DND-41 (cell line): ENCODE measurements at regions not wholly inside any gene's neighbourhood (a gene's known extent, or its start where the extent isn't known, plus 50 kb on each side); places are given as distances from the start of the nearest gene placed in this dataset.

Source experiments
- ATAC-seq: fragments of 200-7000 bp; cut with Tn5 transposase; 3 replicates; pipeline ENCODE4 v1.9.1; 2021; ENCODE audit warnings: low read depth; ENCODE audit not compliant: insufficient read depth
- DNase-seq: peaks from one replicate; pipeline ENCODE4 v3.0.0-alpha.2; 2020
- H2AFZ ChIP-seq: 2 replicates; pipeline ENCODE4 v1.6.0; 2012; ENCODE audit warnings: low read depth, low read length
- H3K27ac ChIP-seq: 2 replicates; pipeline ENCODE4 v1.5.1; 2012; ENCODE audit warnings: low read length, inconsistent platforms
- H3K27me3 ChIP-seq: fragments of 200-600 bp; sonication (generic); 2 replicates; pipeline ENCODE4 v1.6.0; 2012; ENCODE audit warnings: low read length, mild to moderate bottlenecking, inconsistent platforms; ENCODE audit not compliant: insufficient read depth, poor library complexity
- H3K36me3 ChIP-seq: 2 replicates; pipeline ENCODE4 v1.5.1; 2012; ENCODE audit warnings: low read length, inconsistent platforms; ENCODE audit not compliant: insufficient read depth
- H3K4me1 ChIP-seq: 2 replicates; pipeline ENCODE4 v1.5.1; 2012; ENCODE audit warnings: mild to moderate bottlenecking, low read length; ENCODE audit not compliant: insufficient read depth
- H3K4me2 ChIP-seq: 2 replicates; pipeline ENCODE4 v1.6.0; 2012; ENCODE audit warnings: mild to moderate bottlenecking, moderate library complexity, low read length, inconsistent platforms; ENCODE audit not compliant: insufficient read depth
- H3K4me3 ChIP-seq, 2 experiments: fragments of 200-600 bp in 1 of 2; shearing (Covaris generic) in 1 of 2; 2 replicates each; pipeline ENCODE4 v1.5.1; 2012 to 2016; ENCODE audit warnings: inconsistent platforms in 2 of 2, low read length in 2 of 2, mild to moderate bottlenecking in 2 of 2, low read depth in 1 of 2, moderate library complexity in 1 of 2
- H3K79me2 ChIP-seq: 2 replicates; pipeline ENCODE4 v1.6.0; 2012; ENCODE audit warnings: low read length, inconsistent platforms; ENCODE audit not compliant: insufficient read depth
- H3K9ac ChIP-seq: 2 replicates; pipeline ENCODE4 v1.6.0; 2012; ENCODE audit warnings: low read depth, mild to moderate bottlenecking, inconsistent platforms, low read length, moderate library complexity
- H3K9me3 ChIP-seq: 2 replicates; pipeline ENCODE4 v1.5.1; 2012; ENCODE audit warnings: low read length, moderate library complexity, mild to moderate bottlenecking, inconsistent platforms; ENCODE audit not compliant: insufficient read depth, severe bottlenecking
- H4K20me1 ChIP-seq: 2 replicates; pipeline ENCODE4 v1.6.0; 2012; ENCODE audit warnings: low read length; ENCODE audit not compliant: insufficient read depth
- CTCF ChIP-seq: IDR thresholded peaks from 2 replicates; pipeline ENCODE4 v1.5.1; 2012; ENCODE audit warnings: borderline replicate concordance, low read length, moderate library complexity, mild to moderate bottlenecking; ENCODE audit not compliant: poor library complexity, severe bottlenecking; ENCODE audit errors: extremely low read depth
- EZH2 ChIP-seq: IDR thresholded peaks from 3 replicates; pipeline ENCODE4 v1.6.1; 2012; ENCODE audit warnings: borderline replicate concordance, low read depth, mild to moderate bottlenecking, moderate library complexity, low read length, inconsistent platforms; ENCODE audit not compliant: severe bottlenecking

- TF ChIP-seq EZH2 = no peak
- no peak for TF ChIP-seq CTCF
- DNase-seq = no peak
- Histone ChIP-seq H3K4me3 (no peak overlapping the region), H4K20me1 (no peaks in the 10 kb centered on the region), H3K9ac (no peak overlapping the region), H3K4me2 (no peak overlapping the region), H3K36me3 (no peaks in the 10 kb centered on the region), H3K27ac (no peak overlapping the region), H3K4me1 (no peaks in the 10 kb centered on the region), H2AFZ (no peak overlapping the region), H3K9me3 (no peaks in the 10 kb centered on the region), H3K27me3 (no peaks in the 10 kb centered on the region), H3K79me2 (no peaks in the 10 kb centered on the region)
- ATAC-seq = no peak
Measured at GRCh38 chr4:14336656-14337055, 665.6 kb upstream of the CPEB2 start.

GRCh38 chr4:14337892-14338584 lies 664.2 kb upstream of the CPEB2 start:
- H3K36me3 ChIP-seq = no peaks in the 10 kb centered on the region
- H3K79me2 ChIP-seq = no peaks in the 10 kb centered on the region
- DNase-seq = no peak
- no peak overlapping the region for H3K4me3 ChIP-seq
- H3K9ac ChIP-seq = no peak overlapping the region
- no peak for ATAC-seq
- H3K9me3 ChIP-seq = no peaks in the 10 kb centered on the region
- H2AFZ ChIP-seq = no peak overlapping the region
- H3K27me3 ChIP-seq = no peaks in the 10 kb centered on the region
- no peak overlapping the region for H3K4me2 ChIP-seq
- H3K4me1 ChIP-seq = no peaks in the 10 kb centered on the region
- TF ChIP-seq EZH2 (no peak), CTCF (no peak)
- H3K27ac ChIP-seq = no peak overlapping the region
- no peaks in the 10 kb centered on the region for H4K20me1 ChIP-seq

- no peaks in the 10 kb centered on the region for H3K4me1 ChIP-seq
- H2AFZ ChIP-seq = no peak overlapping the region
- TF ChIP-seq EZH2 (no peak), CTCF (no peak)
- H3K27me3 ChIP-seq = no peaks in the 10 kb centered on the region
- H3K9ac ChIP-seq = no peak overlapping the region
- no peak overlapping the region for H3K4me3 ChIP-seq
- H3K36me3 ChIP-seq = no peaks in the 10 kb centered on the region
- no peaks in the 10 kb centered on the region for H4K20me1 ChIP-seq
- no peak overlapping the region for H3K4me2 ChIP-seq
- DNase-seq = no peak
- H3K27ac ChIP-seq = no peak overlapping the region
- no peaks in the 10 kb centered on the region for H3K79me2 ChIP-seq
- no peak for ATAC-seq
- H3K9me3 ChIP-seq = no peaks in the 10 kb centered on the region
Measured at GRCh38 chr4:14338585-14339265, 663.6 kb upstream of the CPEB2 start.
